ENCODE measurements at regions not wholly inside any gene's neighbourhood (a gene's known extent, or its start where the extent isn't known, plus 50 kb on each side); places are given as distances from the start of the nearest gene placed in this dataset.

- POLR2A ChIA-PET = no interaction called here
- ATAC-seq (no peak), DNase-seq (ENCODE audit: extremely low read depth in 1 of 4, low spot score in 3 of 4) (no peak), FAIRE-seq (no peak)
- Histone ChIP-seq H3K9me3 (replicated peaks; ENCODE audit: control insufficient read depth, insufficient read depth, low read depth, low read length) (no peaks in the 10 kb centered on the region), H3K27ac (ENCODE audit: extremely low read depth, low read depth, low read length) (no peak overlapping the region), H4K20me1 (replicated peaks; ENCODE audit: control insufficient read depth, insufficient read depth, low read length) (no peaks in the 10 kb centered on the region), H3K27me3 (ENCODE audit: control insufficient read depth in 2 of 2, insufficient read depth in 2 of 2, low read length in 2 of 2) (no peaks in the 10 kb centered on the region), H3K4me3 (no peak overlapping the region), H3K4me1 (replicated peaks in 1 of 2; ENCODE audit: control insufficient read depth in 2 of 2, insufficient read depth in 2 of 2, low read length in 2 of 2) (no peaks in the 10 kb centered on the region), H3K36me3 (ENCODE audit: control insufficient read depth, insufficient read depth, low read length) (no peaks in the 10 kb centered on the region), H3K9ac (ENCODE audit: insufficient read depth in 1 of 2, low read depth in 2 of 2, low read length in 2 of 2) (no peak overlapping the region), H2AFZ (ENCODE audit: low read depth, low read length) (no peak overlapping the region), H3K9me1 (ENCODE audit: control insufficient read depth, insufficient read depth, low read length) (no peaks in the 10 kb centered on the region), H3K79me2 (ENCODE audit: control insufficient read depth, insufficient read depth, low read length) (no peaks in the 10 kb centered on the region), H3K4me2 (ENCODE audit: insufficient read depth, low read length) (no peak overlapping the region)
- TF ChIP-seq SAP30 (IDR thresholded peaks at IDR 0.05; ENCODE audit: borderline replicate concordance, insufficient read depth, low read depth, low read length, poor library complexity, severe bottlenecking) = no peak
- no peak for TF ChIP-seq PHF20 (IDR thresholded peaks at IDR 0.05; ENCODE audit: partially characterized antibody)
- no peak for TF ChIP-seq MITF (IDR thresholded peaks at IDR 0.05)
- no peak for TF ChIP-seq DNMT1 (IDR thresholded peaks at IDR 0.05)
- no peak for TF ChIP-seq ZNF282 (CRISPR knock-in tag; IDR thresholded peaks at IDR 0.05)
- no peak for TF ChIP-seq ATF1 (CRISPR knock-in tag; IDR thresholded peaks at IDR 0.05)
- no peak for TF ChIP-seq ATF1 (tag; IDR thresholded peaks at IDR 0.05)
- no peak for TF ChIP-seq STAT5A (IDR thresholded peaks at IDR 0.05; ENCODE audit: borderline replicate concordance, low read length)
- intact Hi-C loops (cut with micrococcal nuclease) (no loop called here), in situ Hi-C loops (cut with MboI) (no loop called here)
- no TSS peak for BruUV-seq (replicated peaks)
- CTCF ChIA-PET (ENCODE audit: low intra/inter-chr PET ratio) = no interaction called here
- WGBS (ENCODE audit: insufficient coverage, low coverage, missing lambda C conversion rate) = 0% methylated on average over 2 of the region's 2 CpGs
Measured at GRCh38 chr14:53758141-53758540, 198.5 kb downstream of the BMP4 start.
